K562 (cell line): ENCODE measurements at regions not wholly inside any gene's neighbourhood (a gene's known extent, or its start where the extent isn't known, plus 50 kb on each side); places are given as distances from the start of the nearest gene placed in this dataset.

Experiments
- ATAC-seq: fragments of 200-7000 bp; cut with Tn5 transposase; 3 replicates; pipeline ENCODE4 v1.9.1; 2020; ENCODE audit warnings: moderate library complexity
- BruUV-seq: library from RNA; stranded (reverse); fragments of 400-500 nt; replicated peaks from 2 replicates; lab custom pipeline; 2021; lab: Mats Ljungman, UMichigan
- CTCF ChIA-PET: fragments of 300-600 bp; formaldehyde crosslinking; extraction: SDS; loops from one replicate; lab custom pipeline; 2021; ENCODE audit warnings: low intra/inter-chr PET ratio; lab: Yijun Ruan, JAX
- POLR2A ChIA-PET: fragments of 300-600, 350-650 bp; sonication (Branson Sonifier 250); formaldehyde crosslinking; extraction: SDS; loops from one replicate; lab custom pipeline; 2021; ENCODE audit warnings: antibody characterized with exemption, inconsistent platforms; lab: Yijun Ruan, JAX
- DNase-seq, 4 experiments: peaks; one replicate each; pipeline versions ENCODE4 v3.0.0 to v3.0.0-alpha.2; 2011 to 2018; ENCODE audit warnings: low spot score in 3 of 4, mixed read lengths in 3 of 4; ENCODE audit errors: extremely low read depth in 1 of 4
- FAIRE-seq: peaks from 2 replicates; lab custom pipeline; 2011; peaks lifted over from hg19 to GRCh38; lab: Jason Lieb, UNC
- H2AFZ ChIP-seq: 2 replicates; pipeline ENCODE4 v1.6.0; 2011; ENCODE audit warnings: low read depth, low read length, control low read depth, inconsistent platforms
- H3K27ac ChIP-seq: fragments of 200-600 bp; 3 replicates; pipeline ENCODE4 v1.8.0; 2011; ENCODE audit warnings: low read depth, mild to moderate bottlenecking, control low read depth, inconsistent platforms, low read length, moderate library complexity, mixed read lengths; ENCODE audit errors: extremely low read depth
- H3K27me3 ChIP-seq, 2 experiments: fragments of 300-600 bp in 1 of 2; 2 replicates in 1 of 2; 3 replicates in 1 of 2; pipeline versions ENCODE4 v1.6.0 to v1.8.0; 2011; ENCODE audit warnings: inconsistent platforms in 2 of 2, low read length in 2 of 2, mild to moderate bottlenecking in 1 of 2, mixed read lengths in 1 of 2, moderate library complexity in 1 of 2; ENCODE audit not compliant: control insufficient read depth in 2 of 2, insufficient read depth in 2 of 2
- H3K36me3 ChIP-seq: fragments of 300-600 bp; 3 replicates; pipeline ENCODE4 v1.8.0; 2011; ENCODE audit warnings: mild to moderate bottlenecking, low read length, inconsistent platforms; ENCODE audit not compliant: control insufficient read depth, insufficient read depth
- H3K4me1 ChIP-seq, 2 experiments: fragments of 200-600 bp in 1 of 2; replicated peaks in 1 of 2; 2 replicates in 1 of 2; 3 replicates in 1 of 2; pipeline versions ENCODE4 v1.5.1 to v1.8.0; 2011; ENCODE audit warnings: inconsistent platforms in 2 of 2, low read length in 2 of 2, mild to moderate bottlenecking in 1 of 2, mixed read lengths in 1 of 2, moderate library complexity in 1 of 2; ENCODE audit not compliant: control insufficient read depth in 2 of 2, insufficient read depth in 2 of 2
- H3K4me2 ChIP-seq: 2 replicates; pipeline ENCODE4 v1.6.1; 2011; ENCODE audit warnings: low read length, control low read depth, inconsistent platforms, mixed read lengths; ENCODE audit not compliant: insufficient read depth
- H3K4me3 ChIP-seq: fragments of 200-600 bp; sonication (generic), shearing (Covaris generic); 2 replicates; pipeline ENCODE4 v1.5.1; 2016; ENCODE audit warnings: control low read depth, inconsistent platforms
- H3K79me2 ChIP-seq: fragments of 200-600 bp; 3 replicates; pipeline ENCODE4 v1.8.0; 2011; ENCODE audit warnings: low read length, inconsistent platforms; ENCODE audit not compliant: control insufficient read depth, insufficient read depth
- H3K9ac ChIP-seq, 2 experiments: 2 replicates each; pipeline versions ENCODE4 v1.6.0 to v1.6.1; 2011; ENCODE audit warnings: low read depth in 2 of 2, low read length in 2 of 2, control low read depth in 1 of 2, inconsistent platforms in 1 of 2, mild to moderate bottlenecking in 1 of 2, mixed read lengths in 1 of 2; ENCODE audit not compliant: insufficient read depth in 1 of 2
- H3K9me1 ChIP-seq: one replicate; pipeline ENCODE4 v1.6.0; 2011; ENCODE audit warnings: inconsistent platforms, mild to moderate bottlenecking, low read length, moderate library complexity; ENCODE audit not compliant: control insufficient read depth, insufficient read depth
- H3K9me3 ChIP-seq: replicated peaks from 2 replicates; pipeline ENCODE4 v1.5.1; 2011; ENCODE audit warnings: low read depth, low read length, inconsistent platforms; ENCODE audit not compliant: control insufficient read depth, insufficient read depth
- H4K20me1 ChIP-seq: replicated peaks from 2 replicates; pipeline ENCODE4 v1.6.1; 2011; ENCODE audit warnings: low read length, inconsistent platforms, mixed read lengths; ENCODE audit not compliant: control insufficient read depth, insufficient read depth
- ARHGAP35 ChIP-seq: fragments of 450-650 bp; IDR thresholded peaks from 2 replicates; pipeline ENCODE4 v1.6.1; 2018; ENCODE audit not compliant: partially characterized antibody
- C11orf30 ChIP-seq: fragments of 450-650 bp; IDR thresholded peaks from 2 replicates; pipeline ENCODE4 v1.6.1; 2016; ENCODE audit warnings: low read depth, mild to moderate bottlenecking
- CBX8 ChIP-seq: fragments of 200-600 bp; sonication (generic); IDR thresholded peaks from 2 replicates; pipeline ENCODE4 v1.6.1; 2012; ENCODE audit warnings: borderline replicate concordance, mixed run types, low read depth, mild to moderate bottlenecking, moderate library complexity, mixed read lengths, low read length, control low read depth, inconsistent platforms; ENCODE audit not compliant: poor library complexity, severe bottlenecking; ENCODE audit errors: extremely low read depth
- HMGN3 ChIP-seq: IDR thresholded peaks from 2 replicates; pipeline ENCODE4 v1.6.1; 2011; ENCODE audit warnings: borderline replicate concordance, low read depth, mild to moderate bottlenecking, mixed read lengths, low read length; ENCODE audit not compliant: insufficient read length; ENCODE audit errors: extremely low read depth
- RBM14 ChIP-seq: fragments of 200-400 bp; formaldehyde crosslinking; IDR thresholded peaks from 2 replicates; pipeline ENCODE4 v1.6.1; 2018; ENCODE audit warnings: low read depth, mild to moderate bottlenecking, low read length, moderate library complexity, borderline replicate concordance; ENCODE audit not compliant: insufficient read depth
- ZFX ChIP-seq: sonication (generic); formaldehyde crosslinking; IDR thresholded peaks from 2 replicates; pipeline ENCODE4 v1.8.0; 2022; ENCODE audit warnings: mild to moderate bottlenecking, missing genetic modification reagents, moderate library complexity
- ZNF263 ChIP-seq: sonication (generic); formaldehyde crosslinking; IDR thresholded peaks from 2 replicates; pipeline ENCODE4 v1.8.0; 2022; ENCODE audit warnings: mild to moderate bottlenecking, missing genetic modification reagents, borderline replicate concordance
- WGBS: fragments of 100-300 bp; shearing (Covaris generic); methylation state at CpG from one replicate; pipeline ENCODE4 v1.1.6; 2016; ENCODE audit warnings: low coverage, mixed read lengths; ENCODE audit not compliant: insufficient coverage; ENCODE audit errors: missing lambda C conversion rate; 5-methylcytosine and 5-hydroxymethylcytosine counted together
- in situ Hi-C: fragments of 300-500 bp; cut with MboI; formaldehyde crosslinking; loops from 4 replicates; pipeline ENCODE4 v1.15.0; 2018; ENCODE audit warnings: inconsistent platforms, mixed read lengths
- intact Hi-C: fragments of 100-400 bp; cut with micrococcal nuclease; formaldehyde crosslinking; loops from 2 replicates; pipeline ENCODE4 v1.14.2; 2022
- TF ChIP-seq, protein P1 (sequence below): fragments of 250-450 bp; sonication (Bioruptor Pico); IDR thresholded peaks from 2 replicates; pipeline ENCODE4 v1.5.0; 2020; ENCODE audit warnings: mild to moderate bottlenecking, borderline replicate concordance
- TF ChIP-seq, protein P2 (sequence below), 3 experiments: fragments of 200-800 bp in 1 of 3; fragments of 250-450 bp in 1 of 3; fragments of 450-650 bp in 1 of 3; sonication (Bioruptor Pico) in 1 of 3; sonication (Bioruptor generic) in 1 of 3; formaldehyde crosslinking in 1 of 3; IDR thresholded peaks; 2 replicates each; pipeline versions ENCODE4 v1.6.1 to v1.8.0; 2016 to 2022; ENCODE audit warnings: mild to moderate bottlenecking in 2 of 3, missing genetic modification characterization in 2 of 3, missing compliant biosample characterization in 1 of 3, moderate library complexity in 1 of 3

- H3K9me1 ChIP-seq = no peaks in the 10 kb centered on the region
- no TSS peak for BruUV-seq
- in situ Hi-C loops = no loop called here
Measured at GRCh38 chr2:209305026-209305425, 118.8 kb upstream of the MAP2 start.

More at GRCh38 chr2:209305026-209305425, 118.8 kb upstream of the MAP2 start:
- ChIA-PET CTCF (no interaction called here), POLR2A (no interaction called here)
- no peak for ATAC-seq
- no peak overlapping the region for H3K9ac ChIP-seq
- no peaks in the 10 kb centered on the region for H3K79me2 ChIP-seq
- H3K27me3 ChIP-seq = no peaks in the 10 kb centered on the region
- no peak overlapping the region for H2AFZ ChIP-seq
- intact Hi-C loops = no loop called here
- H3K4me1 ChIP-seq = no peaks in the 10 kb centered on the region
- H3K4me3 ChIP-seq = no peak overlapping the region
- no peaks in the 10 kb centered on the region for H3K36me3 ChIP-seq
- FAIRE-seq = no peak
- TF ChIP-seq ZFX = no peak
- no peak for TF ChIP-seq RBM14
- TF ChIP-seq, protein P1, sequence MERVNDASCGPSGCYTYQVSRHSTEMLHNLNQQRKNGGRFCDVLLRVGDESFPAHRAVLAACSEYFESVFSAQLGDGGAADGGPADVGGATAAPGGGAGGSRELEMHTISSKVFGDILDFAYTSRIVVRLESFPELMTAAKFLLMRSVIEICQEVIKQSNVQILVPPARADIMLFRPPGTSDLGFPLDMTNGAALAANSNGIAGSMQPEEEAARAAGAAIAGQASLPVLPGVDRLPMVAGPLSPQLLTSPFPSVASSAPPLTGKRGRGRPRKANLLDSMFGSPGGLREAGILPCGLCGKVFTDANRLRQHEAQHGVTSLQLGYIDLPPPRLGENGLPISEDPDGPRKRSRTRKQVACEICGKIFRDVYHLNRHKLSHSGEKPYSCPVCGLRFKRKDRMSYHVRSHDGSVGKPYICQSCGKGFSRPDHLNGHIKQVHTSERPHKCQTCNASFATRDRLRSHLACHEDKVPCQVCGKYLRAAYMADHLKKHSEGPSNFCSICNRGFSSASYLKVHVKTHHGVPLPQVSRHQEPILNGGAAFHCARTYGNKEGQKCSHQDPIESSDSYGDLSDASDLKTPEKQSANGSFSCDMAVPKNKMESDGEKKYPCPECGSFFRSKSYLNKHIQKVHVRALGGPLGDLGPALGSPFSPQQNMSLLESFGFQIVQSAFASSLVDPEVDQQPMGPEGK (CRISPR knock-in tag) = no peak
- TF ChIP-seq ZNF263 (CRISPR knock-in tag) = no peak
- no peak for TF ChIP-seq HMGN3
- TF ChIP-seq C11orf30 = no peak
- TF ChIP-seq CBX8 = no peak
- no peak for TF ChIP-seq ARHGAP35
- TF ChIP-seq, protein P2, sequence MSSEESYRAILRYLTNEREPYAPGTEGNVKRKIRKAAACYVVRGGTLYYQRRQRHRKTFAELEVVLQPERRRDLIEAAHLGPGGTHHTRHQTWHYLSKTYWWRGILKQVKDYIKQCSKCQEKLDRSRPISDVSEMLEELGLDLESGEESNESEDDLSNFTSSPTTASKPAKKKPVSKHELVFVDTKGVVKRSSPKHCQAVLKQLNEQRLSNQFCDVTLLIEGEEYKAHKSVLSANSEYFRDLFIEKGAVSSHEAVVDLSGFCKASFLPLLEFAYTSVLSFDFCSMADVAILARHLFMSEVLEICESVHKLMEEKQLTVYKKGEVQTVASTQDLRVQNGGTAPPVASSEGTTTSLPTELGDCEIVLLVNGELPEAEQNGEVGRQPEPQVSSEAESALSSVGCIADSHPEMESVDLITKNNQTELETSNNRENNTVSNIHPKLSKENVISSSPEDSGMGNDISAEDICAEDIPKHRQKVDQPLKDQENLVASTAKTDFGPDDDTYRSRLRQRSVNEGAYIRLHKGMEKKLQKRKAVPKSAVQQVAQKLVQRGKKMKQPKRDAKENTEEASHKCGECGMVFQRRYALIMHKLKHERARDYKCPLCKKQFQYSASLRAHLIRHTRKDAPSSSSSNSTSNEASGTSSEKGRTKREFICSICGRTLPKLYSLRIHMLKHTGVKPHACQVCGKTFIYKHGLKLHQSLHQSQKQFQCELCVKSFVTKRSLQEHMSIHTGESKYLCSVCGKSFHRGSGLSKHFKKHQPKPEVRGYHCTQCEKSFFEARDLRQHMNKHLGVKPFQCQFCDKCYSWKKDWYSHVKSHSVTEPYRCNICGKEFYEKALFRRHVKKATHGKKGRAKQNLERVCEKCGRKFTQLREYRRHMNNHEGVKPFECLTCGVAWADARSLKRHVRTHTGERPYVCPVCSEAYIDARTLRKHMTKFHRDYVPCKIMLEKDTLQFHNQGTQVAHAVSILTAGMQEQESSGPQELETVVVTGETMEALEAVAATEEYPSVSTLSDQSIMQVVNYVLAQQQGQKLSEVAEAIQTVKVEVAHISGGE (CRISPR knock-in tag; IDR thresholded peaks at IDR 0.05) = no peak
- no peak overlapping the region for H3K27ac ChIP-seq
- WGBS = 0% methylated on average over 2 of the region's 2 CpGs
- no peak for DNase-seq
- no peak overlapping the region for H3K4me2 ChIP-seq
- no peaks in the 10 kb centered on the region for H4K20me1 ChIP-seq
- H3K9me3 ChIP-seq = no peaks in the 10 kb centered on the region
